NCI-H2107 treated with DMSO at 0.1 percent for 48 hours (cell line): ENCODE measurements at regions not wholly inside any gene's neighbourhood (a gene's known extent, or its start where the extent isn't known, plus 50 kb on each side); places are given as distances from the start of the nearest gene placed in this dataset.
A peak's percentile ranks its signal among the peaks of the same experiment; 100 is the strongest.

Source experiments
- DNase-seq: peaks from one replicate; lab custom pipeline; 2025; ENCODE audit not compliant: unreplicated experiment; lab: John Stamatoyannopoulos, UW

- DNase-seq = no peak
These were observed 139.1 kb upstream of the KCNG1 start for GRCh38 chr20:51162015-51162414.

- no peak for DNase-seq
These were observed 137.9 kb upstream of the KCNG1 start for GRCh38 chr20:51160821-51161220.

GRCh38 chr20:51159981-51160380, 137.1 kb upstream of the KCNG1 start:
- DNase-seq = no peak

GRCh38 chr20:51159303-51159702, 136.4 kb upstream of the KCNG1 start:
- DNase-seq = no peak

- DNase-seq = no peak
These were observed 135.3 kb upstream of the KCNG1 start for GRCh38 chr20:51158226-51158625.

- peak; percentile 5 for DNase-seq
These were observed 133.4 kb upstream of the KCNG1 start for GRCh38 chr20:51156041-51156982.

- no peak for DNase-seq
These were observed 132.1 kb upstream of the KCNG1 start for GRCh38 chr20:51154708-51155690.

- DNase-seq = no peak
These were observed 131.2 kb upstream of the KCNG1 start for GRCh38 chr20:51153867-51154707.

GRCh38 chr20:51148941-51149340, 126.0 kb upstream of the KCNG1 start:
- DNase-seq = no peak

GRCh38 chr20:51144476-51144875, 121.6 kb upstream of the KCNG1 start:
- DNase-seq = no peak

- no peak for DNase-seq
These were observed 120.7 kb upstream of the KCNG1 start for GRCh38 chr20:51143652-51144051.

GRCh38 chr20:51142448-51142847, 119.5 kb upstream of the KCNG1 start:
- no peak for DNase-seq

- no peak for DNase-seq
These were observed 117.8 kb upstream of the KCNG1 start for GRCh38 chr20:51140671-51141070.

- no peak for DNase-seq
These were observed 117.0 kb upstream of the KCNG1 start for GRCh38 chr20:51139891-51140290.

GRCh38 chr20:51138576-51138975, 115.7 kb upstream of the KCNG1 start:
- no peak for DNase-seq

GRCh38 chr20:51137461-51137860, 114.6 kb upstream of the KCNG1 start:
- DNase-seq = no peak

- no peak for DNase-seq
These were observed 113.2 kb upstream of the KCNG1 start for GRCh38 chr20:51135926-51136715.

- no peak for DNase-seq
These were observed 111.5 kb upstream of the KCNG1 start for GRCh38 chr20:51134405-51134804.

- DNase-seq = no peak
These were observed 109.4 kb upstream of the KCNG1 start for GRCh38 chr20:51132279-51132678.

GRCh38 chr20:51131811-51132210, 108.9 kb upstream of the KCNG1 start:
- no peak for DNase-seq
